Loucy (cell line): ENCODE measurements at regions not wholly inside any gene's neighbourhood (a gene's known extent, or its start where the extent isn't known, plus 50 kb on each side); places are given as distances from the start of the nearest gene placed in this dataset.
"Not testable (repeated sequence)": the region's sequence is repeated elsewhere in the genome, so short reads cannot be mapped to it uniquely, and the experiment has no call there.

Experiments used
- CTCF ChIP-seq: fragments of 200-600 bp; sonication (generic); conservative IDR thresholded peaks from 2 replicates; pipeline ENCODE4 v1.5.1; 2014; ENCODE audit warnings: mild to moderate bottlenecking, antibody characterized with exemption, low read length
- EZH2phosphoT487 ChIP-seq: fragments of 200-600 bp; IDR thresholded peaks from 2 replicates; pipeline ENCODE4 v1.6.1; 2018; ENCODE audit warnings: antibody characterized with exemption, mild to moderate bottlenecking, moderate library complexity, borderline replicate concordance

DNA sequence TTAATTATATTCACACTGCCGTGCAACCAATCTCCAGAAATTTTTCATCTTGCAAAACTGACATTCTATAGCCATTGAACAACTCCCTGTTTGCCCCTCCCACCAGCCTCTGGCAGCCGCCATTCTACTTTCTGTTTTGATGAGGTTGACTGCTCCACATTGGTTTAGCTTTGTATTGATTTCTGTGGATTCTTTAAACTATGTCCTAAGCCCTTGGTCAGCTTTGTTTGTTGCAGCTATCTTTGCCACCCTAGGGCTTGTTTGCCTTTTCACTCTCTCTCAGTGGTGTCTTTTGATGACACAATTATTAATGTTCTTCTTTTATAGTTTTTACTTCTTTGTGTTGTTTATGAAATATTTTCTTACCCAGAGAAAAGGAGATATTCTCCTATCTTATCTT lies 152.8 kb upstream of the PLGLB1 start:
- not testable (repeated sequence) for TF ChIP-seq CTCF, EZH2phosphoT487
